Heart right ventricle (tissue), 16 donors: ENCODE measurements at regions not wholly inside any gene's neighbourhood (a gene's known extent, or its start where the extent isn't known, plus 50 kb on each side); places are given as distances from the start of the nearest gene placed in this dataset.
A peak's percentile ranks its signal among the peaks of the same experiment; 100 is the strongest.
"Not testable (repeated sequence)": the region's sequence is repeated elsewhere in the genome, so short reads cannot be mapped to it uniquely, and the experiment has no call there.

Experiments
- ATAC-seq, 8 donors: fragments of 200-7000 bp; cut with Tn5 transposase; one replicate each; pipeline ENCODE4 v1.9.1; 2020; ENCODE audit warnings: mild to moderate bottlenecking in 8 of 8, moderate library complexity in 8 of 8, moderate number of reproducible peaks in 1 of 8
- DNase-seq, 2 donors: peaks; one replicate each; pipeline ENCODE4 v3.0.0-alpha.2; 2020
- H3K27ac ChIP-seq, 10 donors: fragments of 200-600 bp; sonication (generic) in 2 of 10; one replicate each; pipeline versions ENCODE4 v1.5.0 to v1.8.0; 2020 to 2022; ENCODE audit warnings: mild to moderate bottlenecking in 3 of 10
- H3K27me3 ChIP-seq, 7 donors: fragments of 200-600 bp; one replicate each; pipeline ENCODE4 v1.8.0; 2021 to 2022; ENCODE audit warnings: mild to moderate bottlenecking in 2 of 7
- H3K36me3 ChIP-seq, 9 donors: fragments of 200-600 bp; sonication (generic) in 1 of 9; one replicate each; pipeline versions ENCODE4 v1.5.0 to v1.8.0; 2020 to 2022; ENCODE audit warnings: mild to moderate bottlenecking in 2 of 9
- H3K4me1 ChIP-seq, 9 donors: fragments of 200-600 bp; sonication (generic) in 1 of 9; one replicate each; pipeline versions ENCODE4 v1.5.0 to v1.8.0; 2020 to 2022; ENCODE audit warnings: mild to moderate bottlenecking in 4 of 9
- H3K4me3 ChIP-seq, 10 donors: fragments of 200-600 bp; sonication (generic) in 2 of 10; one replicate each; pipeline versions ENCODE4 v1.5.0 to v1.8.0; 2020 to 2022; ENCODE audit warnings: mild to moderate bottlenecking in 7 of 10, moderate library complexity in 2 of 10
- H3K9me3 ChIP-seq, 11 donors: fragments of 200-600 bp in 10 of 11; sonication (generic) in 2 of 11; one replicate each; pipeline versions ENCODE4 v1.5.0 to v1.8.0; 2013 to 2022; ENCODE audit warnings: mild to moderate bottlenecking in 2 of 11, control low read depth in 1 of 11, moderate library complexity in 1 of 11
- WGBS, 2 donors: extraction: QIAGEN DNeasy Blood & Tissue Kit; methylation state at CpG; one replicate each; pipeline ENCODE4 v1.1.7; 2013; ENCODE audit warnings: inconsistent platforms in 1 of 2; 5-methylcytosine and 5-hydroxymethylcytosine counted together
- intact Hi-C, 10 donors: fragments of 100-400 bp; cut with DNase I; formaldehyde crosslinking; loops; one replicate each; pipeline versions ENCODE4 v1.11.1 to v1.14.2; 2022
- TF ChIP-seq, protein P1 (sequence below), 9 donors: fragments of 200-600 bp; sonication (generic) in 2 of 9; IDR thresholded peaks; one replicate each; pipeline versions ENCODE4 v1.5.0 to v1.8.0; 2021 to 2022; ENCODE audit warnings: antibody characterized with exemption in 9 of 9, mild to moderate bottlenecking in 5 of 9, moderate library complexity in 1 of 9
- donor health status: Arrhythmogenic right ventricular cardiomyopathy.
- donor health status: ischemic (EF 13 %, LVEDD 7.1; RV severe dilation, severe dysfunction).
- donor health status: healthy with polysubstance abuse.
- donor health status: DM: no; HTN: yes; CAD: no.
- donor health status: DM: no; HTN: no; CAD: no.
- donor health status: ischemic (EF 25% LVEDD 6.9; RV normal size, moderate dysfunction).
- donor health status: ischemic (EF 25% LVEDD 5.7; RV mildly dilated, moderate dysfunction).
- donor health status: healthy.
- donor health status: DM: yes; HTN: yes; CAD: no.
- donor health status: Ischemic cardiomyopathy.
- donor health status: ischemic (EF 35%, LVEDD 5.7; RV mildly dilated, moderate dysfunction).
- donor health status: nonischemic (EF 11% LVEDD 7.7; RV severe dilation, severe dysfunction).
- donor health status: DM: yes; HTN: yes; CAD: no.
- donor health status: PGD.
- donor health status: ischemic (EF 29% LVEDD 5.4; RV normal size, mild dysfunction).
- donor health status: nonischemic (EF 23%, LVEDD 6.1; RV moderate dilation, normal function).

DNA sequence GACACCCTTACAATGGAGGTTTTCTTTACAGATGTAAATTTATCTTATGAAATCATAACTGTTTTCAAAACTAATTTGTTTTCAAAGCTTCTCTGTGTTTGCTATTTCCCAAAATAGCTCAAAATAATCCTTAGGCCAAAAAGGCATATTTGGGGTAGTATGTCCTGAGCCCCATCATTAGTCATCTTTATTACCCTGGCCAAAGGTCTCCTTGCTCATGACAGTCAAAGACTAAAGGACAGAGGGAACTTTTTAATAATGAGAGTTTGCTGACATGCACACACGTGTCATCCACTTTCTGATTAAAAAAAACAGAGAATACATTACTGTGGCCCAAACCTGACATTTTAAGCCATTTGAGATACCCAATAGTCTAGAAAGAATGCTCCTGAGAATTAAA is 221.9 kb upstream of the DUSP10 start:
- no peaks in the 10 kb centered on the region for H3K36me3 ChIP-seq
- H3K27ac ChIP-seq = no peak overlapping the region
- H3K4me1 ChIP-seq = peaks cover 0 to 9% (median 0%) of the 10 kb centered on the region in 9 donors
- ATAC-seq = no peak
- no peaks in the 10 kb centered on the region for H3K27me3 ChIP-seq
- 73 to 83% methylated on average over 1 of the region's 1 CpG for WGBS, 2 donors
- H3K4me3 ChIP-seq = no peak overlapping the region
- no peaks in the 10 kb centered on the region for H3K9me3 ChIP-seq
- no peak for DNase-seq
- intact Hi-C loops = no loop called here
- TF ChIP-seq, protein P1, sequence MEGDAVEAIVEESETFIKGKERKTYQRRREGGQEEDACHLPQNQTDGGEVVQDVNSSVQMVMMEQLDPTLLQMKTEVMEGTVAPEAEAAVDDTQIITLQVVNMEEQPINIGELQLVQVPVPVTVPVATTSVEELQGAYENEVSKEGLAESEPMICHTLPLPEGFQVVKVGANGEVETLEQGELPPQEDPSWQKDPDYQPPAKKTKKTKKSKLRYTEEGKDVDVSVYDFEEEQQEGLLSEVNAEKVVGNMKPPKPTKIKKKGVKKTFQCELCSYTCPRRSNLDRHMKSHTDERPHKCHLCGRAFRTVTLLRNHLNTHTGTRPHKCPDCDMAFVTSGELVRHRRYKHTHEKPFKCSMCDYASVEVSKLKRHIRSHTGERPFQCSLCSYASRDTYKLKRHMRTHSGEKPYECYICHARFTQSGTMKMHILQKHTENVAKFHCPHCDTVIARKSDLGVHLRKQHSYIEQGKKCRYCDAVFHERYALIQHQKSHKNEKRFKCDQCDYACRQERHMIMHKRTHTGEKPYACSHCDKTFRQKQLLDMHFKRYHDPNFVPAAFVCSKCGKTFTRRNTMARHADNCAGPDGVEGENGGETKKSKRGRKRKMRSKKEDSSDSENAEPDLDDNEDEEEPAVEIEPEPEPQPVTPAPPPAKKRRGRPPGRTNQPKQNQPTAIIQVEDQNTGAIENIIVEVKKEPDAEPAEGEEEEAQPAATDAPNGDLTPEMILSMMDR (IDR thresholded peaks at IDR 0.05) = no peak

DNA sequence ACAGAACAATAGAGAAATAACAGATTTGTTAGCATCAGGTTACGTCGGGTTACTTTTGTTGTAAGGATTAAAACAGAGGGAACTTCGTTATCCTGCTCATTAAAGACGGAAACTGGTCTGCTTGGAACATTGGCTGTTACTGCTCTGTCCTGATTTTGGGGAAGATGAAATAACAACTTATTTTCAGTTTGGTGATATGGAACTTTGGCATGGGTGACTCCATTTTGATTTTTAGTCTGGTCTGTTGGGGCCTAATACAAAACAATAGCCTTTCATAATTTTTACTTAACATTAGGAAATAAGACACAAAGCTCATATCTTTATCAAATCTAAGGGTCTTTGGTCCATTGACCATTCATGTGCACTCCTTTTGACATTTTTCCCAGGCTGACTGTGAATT is 220.5 kb upstream of the DUSP10 start:
- Histone ChIP-seq H3K27ac (no peak overlapping the region), H3K4me3 (no peak overlapping the region), H3K4me1 (peaks cover 0 to 9% (median 0%) of the 10 kb centered on the region in 9 donors), H3K36me3 (no peaks in the 10 kb centered on the region), H3K27me3 (no peaks in the 10 kb centered on the region), H3K9me3 (peaks cover 0 to 2% (median 0%) of the 10 kb centered on the region in 11 donors)
- ATAC-seq (no peak), DNase-seq (no peak)
- WGBS, 2 donors = 96 to 97% methylated on average over 4 of the region's 4 CpGs
- TF ChIP-seq, protein P1 (IDR thresholded peaks at IDR 0.05) = no peak
- intact Hi-C loops = no loop called here

DNA sequence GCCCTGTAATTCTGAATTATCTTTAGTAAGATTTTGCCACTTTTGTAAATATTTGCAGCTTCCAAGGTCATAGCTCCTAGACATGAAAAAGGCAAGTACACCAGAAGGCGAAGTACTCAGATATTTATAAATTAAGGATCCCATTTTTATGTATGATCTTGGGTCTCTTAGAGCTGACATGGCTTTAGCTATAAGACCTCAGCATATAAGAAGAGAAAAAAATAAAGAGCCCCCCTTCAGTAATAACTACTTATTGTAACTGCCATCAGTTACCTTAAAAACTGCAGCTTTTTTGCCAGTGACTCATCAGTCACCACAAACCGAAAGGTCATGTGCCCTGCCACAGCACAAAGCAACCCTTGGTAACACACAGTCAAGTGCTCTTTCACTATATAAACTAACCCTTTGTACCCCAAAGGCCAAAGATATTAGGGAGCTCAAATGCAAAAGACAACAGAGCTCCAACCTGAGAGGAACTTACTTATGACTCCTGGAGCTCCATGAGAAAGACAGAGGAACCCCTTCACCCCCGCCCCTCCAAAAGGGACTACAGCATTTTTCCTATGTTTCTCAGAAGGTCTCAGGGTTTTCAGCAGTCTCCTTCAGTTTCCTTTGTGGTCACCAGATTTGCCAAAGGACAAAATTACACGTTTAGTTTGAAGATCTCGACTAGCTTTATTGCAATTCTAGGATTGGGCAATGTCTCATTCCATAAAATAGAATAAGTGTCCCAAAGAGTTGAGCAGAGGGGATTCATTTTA is 219.8 kb upstream of the DUSP10 start:
- H3K4me1 ChIP-seq = peaks cover 0 to 9% (median 0%) of the 10 kb centered on the region in 9 donors
- no peak overlapping the region for H3K27ac ChIP-seq
- DNase-seq (no peak), ATAC-seq (peak in 1 of 8 donors; percentile 35)
- intact Hi-C loops = no loop called here
- no peak overlapping the region for H3K4me3 ChIP-seq
- no peaks in the 10 kb centered on the region for H3K27me3 ChIP-seq
- TF ChIP-seq, protein P1 (IDR thresholded peaks at IDR 0.05) = no peak
- 75 to 82% methylated on average over 5 of the region's 5 CpGs for WGBS, 2 donors
- H3K36me3 ChIP-seq = no peaks in the 10 kb centered on the region
- H3K9me3 ChIP-seq = peaks cover 0 to 9% (median 0%) of the 10 kb centered on the region in 11 donors

- H3K9me3 ChIP-seq = peaks cover 0 to 21% (median 0%) of the 10 kb centered on the region in 11 donors
- H3K36me3 ChIP-seq, H3K27me3 ChIP-seq, intact Hi-C loops, H3K27ac ChIP-seq, DNase-seq, H3K4me1 ChIP-seq, H3K4me3 ChIP-seq, ATAC-seq: not testable (repeated sequence)
- 63 to 70% methylated on average over 2 of the region's 2 CpGs for WGBS, 2 donors
Observed at GRCh38 chr1:221958161-221958562, 216.3 kb upstream of the DUSP10 start.

DNA sequence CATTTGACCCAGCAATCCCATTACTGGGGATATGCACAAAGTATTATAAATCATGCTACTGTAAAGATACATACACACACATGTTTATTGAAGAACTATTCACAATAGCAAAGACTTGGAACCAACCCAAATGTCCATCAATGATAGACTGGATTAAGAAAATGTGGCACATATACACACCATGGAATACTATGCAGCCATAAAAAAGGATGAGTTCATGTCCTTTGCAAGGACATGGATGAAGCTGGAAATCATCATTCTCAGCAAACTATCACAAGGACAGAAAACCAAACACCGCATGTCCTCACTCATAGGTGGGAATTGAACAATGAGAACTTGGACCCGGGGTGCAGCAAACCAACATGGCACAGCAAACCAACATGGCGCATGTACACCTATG is 215.5 kb upstream of the DUSP10 start:
- DNase-seq, ATAC-seq, H3K4me3 ChIP-seq, H3K36me3 ChIP-seq, H3K4me1 ChIP-seq, H3K27me3 ChIP-seq, H3K27ac ChIP-seq, intact Hi-C loops: not testable (repeated sequence)
- 99% methylated on average over 3 of the region's 3 CpGs for WGBS, 2 donors
- peaks cover 0 to 21% (median 0%) of the 10 kb centered on the region in 11 donors for H3K9me3 ChIP-seq
